ENCODE measurements at regions not wholly inside any gene's neighbourhood (a gene's known extent, or its start where the extent isn't known, plus 50 kb on each side); places are given as distances from the start of the nearest gene placed in this dataset.
"Not testable (repeated sequence)": the region's sequence is repeated elsewhere in the genome, so short reads cannot be mapped to it uniquely, and the experiment has no call there.

DNA sequence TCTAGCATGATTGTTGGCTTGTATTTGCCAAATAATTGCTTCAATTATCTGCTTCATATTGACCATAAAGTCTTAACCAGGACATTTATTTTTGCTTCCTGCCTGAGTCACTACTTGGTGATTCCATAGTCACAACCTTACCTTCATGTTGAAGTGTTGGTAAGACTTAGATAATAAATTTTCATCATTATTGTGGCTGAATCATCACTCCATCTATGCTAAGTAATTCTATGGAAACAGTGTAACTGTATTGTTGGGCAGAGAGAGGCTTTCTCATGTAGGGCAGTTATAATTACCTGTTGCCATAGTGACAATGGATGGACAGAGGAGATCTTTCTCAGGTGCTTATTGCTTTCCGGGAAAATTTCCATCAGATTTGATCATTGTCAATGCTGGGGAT is 330.7 kb upstream of the LRRC3B start:
- no peak for DNase-seq

DNA sequence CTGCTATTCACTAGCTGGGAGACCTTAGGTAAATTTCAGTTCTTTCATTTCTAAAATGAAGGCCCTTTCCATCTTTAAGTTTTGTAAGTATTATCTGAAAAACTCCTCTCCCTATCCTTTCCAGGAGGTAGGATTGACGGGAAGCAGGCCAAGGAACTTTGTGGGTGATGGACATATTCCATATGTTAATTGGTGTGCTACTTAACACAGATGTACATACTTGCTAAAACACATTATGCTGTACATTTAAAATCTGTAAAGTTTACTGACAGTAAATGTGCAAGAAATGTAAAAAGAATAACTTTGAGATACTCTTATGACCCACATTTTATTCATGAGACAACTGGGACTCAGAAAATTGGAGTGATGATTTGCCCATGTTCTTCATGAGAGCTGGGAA is 329.8 kb upstream of the LRRC3B start:
- no peak for DNase-seq

DNA sequence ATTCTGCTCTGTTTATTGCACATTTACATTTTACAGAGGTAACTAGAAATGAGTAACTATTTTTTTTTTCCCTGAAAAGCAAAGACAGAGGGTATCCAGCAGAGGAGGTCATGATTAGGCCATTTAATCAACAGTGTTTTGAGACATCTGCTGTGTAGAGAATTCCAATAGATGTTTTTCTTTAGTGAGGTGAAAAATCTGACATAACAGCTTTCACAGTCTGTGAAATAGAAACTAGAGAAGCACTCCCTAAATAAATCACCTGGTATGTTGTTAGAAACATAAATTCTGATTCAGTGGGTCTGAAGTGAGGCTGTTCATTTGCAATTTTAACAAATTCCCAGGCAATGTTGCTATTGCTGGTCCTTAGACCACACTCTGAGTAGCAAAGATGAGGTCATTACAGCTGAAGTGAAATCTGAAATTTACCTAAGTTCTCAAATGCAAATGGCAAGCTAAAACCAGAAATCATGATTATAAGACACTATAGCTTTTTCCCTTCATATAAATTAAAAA is 329.2 kb upstream of the LRRC3B start:
- no peak for DNase-seq

DNA sequence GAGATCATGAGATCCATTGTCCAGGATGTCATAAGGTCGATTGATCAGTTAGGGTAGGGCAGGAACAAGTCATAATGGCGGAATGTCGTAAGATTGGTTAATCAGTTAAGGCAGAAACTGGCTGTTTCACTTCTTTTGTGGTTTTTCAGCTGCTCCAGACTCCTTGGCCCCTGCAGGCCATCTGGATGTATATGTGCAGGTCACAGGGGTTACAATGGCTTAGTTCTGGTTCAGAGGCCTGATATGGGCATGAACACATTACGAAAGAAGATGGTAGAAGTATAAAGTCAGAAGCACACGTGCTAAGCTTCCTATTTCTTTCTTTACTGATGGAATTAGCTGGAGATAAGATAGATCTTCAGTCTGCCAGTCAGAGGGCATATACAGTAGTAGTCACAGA is 315.4 kb upstream of the LRRC3B start:
- DNase-seq: no peak

DNA sequence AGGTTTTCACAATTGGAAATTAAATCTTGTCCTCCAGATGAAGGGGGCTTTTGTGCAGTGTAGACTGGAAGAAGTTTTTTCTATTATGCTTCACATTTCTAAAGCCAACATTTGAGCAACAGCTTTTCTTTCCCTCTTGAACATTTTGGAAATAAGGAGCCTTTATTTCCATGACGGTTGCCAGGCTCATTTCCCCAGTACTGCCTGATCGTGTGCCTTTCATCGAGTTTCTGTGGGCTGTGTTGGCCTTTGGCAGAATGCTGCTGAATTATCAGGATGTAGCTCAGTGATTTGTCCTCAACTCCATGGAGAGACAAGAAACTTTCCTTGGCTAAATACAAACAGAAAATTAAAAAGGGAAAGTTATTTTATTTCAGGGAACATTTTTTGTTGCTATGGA is 314.8 kb upstream of the LRRC3B start:
- no peak for DNase-seq

DNA sequence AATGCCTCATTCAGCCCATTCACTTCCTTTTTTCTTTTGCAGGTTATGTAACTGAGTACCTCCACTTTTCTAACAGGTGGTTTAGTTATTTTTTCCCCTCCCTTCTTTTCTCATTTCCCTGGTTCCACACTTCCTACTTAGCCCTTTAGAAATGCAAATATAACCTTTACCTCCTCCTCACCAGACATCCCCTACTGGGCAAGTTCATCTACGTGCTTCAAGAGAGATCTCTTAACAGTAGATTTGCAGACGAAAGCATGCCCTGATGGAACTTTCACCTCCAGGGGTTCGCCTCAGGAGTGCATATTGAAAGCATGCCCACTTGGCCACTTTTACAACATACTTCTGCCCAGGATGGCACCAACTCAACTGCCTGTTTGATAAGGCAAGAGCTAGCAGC is 314.1 kb upstream of the LRRC3B start:
- no peak for DNase-seq

DNA sequence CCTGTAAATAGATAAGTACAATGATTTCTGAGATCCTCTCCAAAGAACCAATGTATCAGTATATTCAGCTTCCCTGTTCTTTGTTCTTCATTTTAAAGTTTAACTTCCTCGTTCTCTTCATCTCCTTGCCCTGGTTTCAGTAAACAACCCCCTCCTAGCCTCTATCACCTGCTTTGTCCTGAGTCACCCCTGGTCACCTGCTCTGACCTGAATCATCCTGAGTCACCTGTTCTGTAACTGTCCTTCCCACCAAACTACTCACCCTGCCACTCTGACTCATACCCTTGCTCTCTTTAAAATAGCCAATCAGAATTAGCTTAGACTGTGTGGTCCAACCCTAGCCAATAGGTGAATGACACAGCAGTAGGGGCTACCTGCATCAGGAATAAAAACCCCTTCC is 313.0 kb upstream of the LRRC3B start:
- DNase-seq: not testable (repeated sequence)

DNA sequence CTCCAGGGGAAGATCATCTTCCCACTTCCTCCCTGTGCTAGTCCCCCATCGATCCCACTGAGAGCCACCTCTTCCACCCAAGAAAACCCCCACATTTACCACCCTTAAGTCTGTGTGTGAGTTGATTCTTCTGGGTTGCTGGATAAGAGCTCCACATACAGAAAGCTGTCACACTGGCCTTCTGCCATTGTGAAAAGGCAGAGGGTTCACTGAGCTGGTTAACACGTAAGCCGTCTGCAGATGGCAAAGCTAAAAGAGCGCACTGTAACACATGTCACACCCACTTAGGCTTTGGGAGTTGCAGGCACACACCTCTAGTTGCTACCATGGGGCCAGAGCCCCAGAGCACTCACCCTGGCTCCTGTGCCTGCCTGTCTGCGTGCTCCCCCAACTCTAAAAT is 309.8 kb upstream of the LRRC3B start:
- DNase-seq: no peak

DNA sequence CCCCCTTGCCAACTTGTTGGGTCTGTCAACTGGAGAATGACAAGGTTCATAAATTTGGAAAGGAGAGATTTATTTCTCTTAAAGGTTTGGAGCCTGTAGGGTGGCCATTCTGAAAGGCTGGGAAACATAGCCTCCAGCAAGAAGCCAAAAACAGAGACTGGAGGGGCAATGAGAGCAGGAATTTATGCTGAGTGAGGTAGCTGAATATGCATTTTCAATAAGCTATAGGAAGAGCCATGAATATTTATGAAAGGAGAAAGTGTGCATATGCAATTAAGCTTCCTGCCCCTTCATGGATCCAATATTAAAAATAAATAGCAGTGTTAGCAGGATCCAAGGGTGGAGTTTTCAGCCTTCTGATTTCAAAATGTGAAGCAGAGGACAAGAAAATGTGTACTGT is 306.1 kb upstream of the LRRC3B start:
- DNase-seq: no peak

DNA sequence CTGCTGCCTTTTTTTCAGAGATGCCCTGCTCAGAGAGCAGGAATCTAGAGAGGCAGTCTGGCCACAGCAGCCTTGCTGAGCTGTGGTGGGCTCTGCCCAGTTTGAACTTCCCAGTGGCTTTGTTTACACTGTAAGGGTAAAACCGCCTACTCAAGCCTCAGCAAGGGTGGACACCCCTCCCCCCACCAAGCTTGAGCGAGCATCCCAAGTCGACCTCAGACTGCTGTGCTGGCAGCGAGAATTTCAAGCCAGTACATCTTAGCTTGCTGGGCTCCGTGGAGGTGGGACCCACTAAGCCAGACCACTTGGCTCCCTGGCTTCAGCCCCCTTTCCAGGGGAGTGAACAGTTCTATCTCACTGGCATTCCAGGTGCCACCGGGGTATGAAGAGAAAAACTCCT is 298.8 kb upstream of the LRRC3B start:
- not testable (repeated sequence) for DNase-seq

DNA sequence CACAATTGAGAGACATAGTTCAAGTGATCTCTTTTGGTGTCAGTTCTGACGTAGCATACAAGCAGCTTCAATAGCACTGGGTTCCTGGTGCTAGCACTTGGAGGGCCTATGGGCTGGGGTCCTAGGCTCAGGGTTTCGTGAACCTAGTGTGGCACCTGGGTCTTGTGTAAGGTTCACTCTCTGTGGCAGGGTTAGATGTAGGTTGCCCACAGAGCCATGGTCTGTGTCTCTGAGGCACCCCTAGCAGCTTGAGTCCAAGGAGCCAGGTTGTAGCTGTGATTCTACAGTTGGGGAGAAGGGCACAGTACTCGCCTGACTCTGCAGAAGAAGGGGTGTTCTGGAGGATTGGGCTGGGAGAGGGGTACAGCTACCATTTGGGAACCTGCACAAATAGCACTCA is 282.6 kb upstream of the LRRC3B start:
- no peak for DNase-seq

DNA sequence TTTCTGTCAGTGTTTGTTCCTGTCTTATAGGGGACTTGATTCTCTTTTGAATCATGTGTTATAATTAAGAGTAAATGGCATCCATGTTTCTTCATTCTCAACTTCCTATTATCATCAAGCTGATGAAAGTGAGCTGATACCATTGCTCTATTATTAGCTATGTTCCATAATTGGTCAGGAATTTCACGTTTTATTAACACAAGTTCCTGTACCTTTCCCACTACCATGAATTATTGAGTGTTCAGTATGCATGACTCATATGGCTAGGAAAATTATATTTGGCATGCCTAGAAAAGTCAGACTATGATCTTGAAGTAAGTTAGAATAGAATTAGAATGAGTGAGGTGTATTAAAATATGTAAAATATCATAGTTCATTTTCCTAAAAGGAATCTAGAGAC is 278.9 kb upstream of the LRRC3B start:
- no peak for DNase-seq

DNA sequence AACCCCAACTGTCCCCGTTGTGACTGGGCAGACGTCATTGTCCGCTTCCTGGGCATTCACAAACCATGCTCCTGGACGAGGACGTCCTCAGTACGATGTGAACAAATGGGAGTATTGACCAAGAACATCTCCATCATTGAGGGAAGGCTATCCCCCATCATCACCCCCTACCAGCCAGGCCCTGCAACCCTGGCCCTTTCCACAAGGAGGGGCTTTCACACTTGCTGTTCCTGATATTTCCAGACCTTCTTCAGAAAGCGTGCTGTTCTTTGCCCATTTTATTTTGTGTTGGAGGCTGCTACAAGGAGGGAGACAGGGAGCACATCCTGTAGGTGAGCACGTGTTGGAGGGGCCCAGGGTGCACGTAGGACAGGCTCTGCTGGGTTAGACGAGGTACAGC is 277.0 kb upstream of the LRRC3B start:
- no peak for DNase-seq

DNA sequence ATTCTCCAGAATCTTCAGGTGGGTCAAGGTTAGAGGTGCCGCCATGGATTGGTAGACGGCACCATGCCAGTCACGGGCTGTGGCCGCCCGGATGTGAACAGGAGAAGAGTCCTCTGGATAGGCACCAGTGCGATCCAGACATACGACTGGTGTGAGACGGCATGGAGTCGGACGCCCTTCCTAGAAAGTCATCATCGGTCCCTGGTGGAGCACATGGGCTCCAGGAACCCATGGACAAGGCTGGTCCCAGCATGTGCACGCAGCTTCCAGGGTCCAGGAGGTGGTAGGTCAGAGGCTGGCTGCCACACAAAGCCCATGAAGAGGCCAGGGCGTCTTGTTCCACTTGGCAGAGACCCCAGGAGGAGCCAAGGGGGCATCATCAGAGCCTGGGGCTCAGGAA is 276.1 kb upstream of the LRRC3B start:
- no peak for DNase-seq

DNA sequence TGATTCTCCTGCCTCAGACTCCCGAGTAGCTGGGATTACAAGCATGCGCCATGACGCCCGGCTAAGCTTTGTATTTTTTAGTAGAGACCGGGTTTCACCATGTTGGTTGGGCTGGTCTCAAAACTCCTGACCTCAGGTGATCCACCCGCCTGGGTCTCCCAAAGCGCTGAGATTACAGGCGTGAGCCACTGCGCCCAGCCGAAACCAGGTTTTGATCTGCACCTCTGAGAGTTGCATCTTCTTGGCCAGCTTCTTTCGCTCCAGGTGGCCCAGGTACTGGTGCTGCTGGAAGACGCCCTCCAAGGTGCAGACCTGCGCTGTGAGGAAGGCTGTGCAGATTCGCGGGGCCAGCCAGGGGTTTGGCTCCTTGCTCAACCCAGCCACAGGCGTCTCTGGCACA is 275.4 kb upstream of the LRRC3B start:
- DNase-seq: no peak

DNA sequence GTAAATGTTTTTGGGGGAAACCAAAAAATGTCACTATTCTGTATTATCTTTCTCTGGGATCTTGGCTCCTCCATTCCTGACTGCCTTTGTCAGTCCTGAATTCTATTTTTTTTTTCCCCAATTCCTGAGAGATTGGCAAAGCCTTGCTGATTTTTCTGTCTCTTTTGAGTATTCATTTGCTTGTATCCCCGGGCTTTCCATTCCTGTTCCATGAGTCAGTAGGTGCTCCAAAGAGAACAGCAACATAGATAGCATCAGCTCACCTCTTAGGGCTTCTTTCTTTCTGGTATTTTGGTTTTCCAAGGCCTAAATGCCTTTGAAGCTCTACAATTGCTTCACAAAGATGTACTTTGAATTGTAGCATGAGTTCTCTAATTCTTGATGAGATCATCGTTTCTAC is 271.7 kb upstream of the LRRC3B start:
- no peak for DNase-seq

DNA sequence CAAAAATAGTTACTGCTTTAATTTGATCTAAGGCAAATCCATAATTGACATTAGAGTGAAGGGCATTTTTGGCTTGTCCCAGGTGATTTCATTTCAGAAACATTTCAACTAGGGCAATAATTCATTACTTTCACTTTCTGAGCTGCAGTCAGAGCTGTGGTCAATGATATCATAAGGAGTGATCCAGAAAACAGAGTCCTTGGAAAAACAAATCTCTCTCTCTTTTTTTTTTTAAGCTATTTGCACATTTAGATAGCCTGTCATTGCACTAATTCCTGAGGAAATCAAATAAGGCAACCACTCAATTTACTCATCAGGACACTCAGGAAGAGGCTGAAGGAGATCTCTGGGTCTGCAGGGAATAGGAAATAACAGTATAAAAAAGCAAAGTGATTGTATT is 269.5 kb upstream of the LRRC3B start:
- no peak for DNase-seq

DNA sequence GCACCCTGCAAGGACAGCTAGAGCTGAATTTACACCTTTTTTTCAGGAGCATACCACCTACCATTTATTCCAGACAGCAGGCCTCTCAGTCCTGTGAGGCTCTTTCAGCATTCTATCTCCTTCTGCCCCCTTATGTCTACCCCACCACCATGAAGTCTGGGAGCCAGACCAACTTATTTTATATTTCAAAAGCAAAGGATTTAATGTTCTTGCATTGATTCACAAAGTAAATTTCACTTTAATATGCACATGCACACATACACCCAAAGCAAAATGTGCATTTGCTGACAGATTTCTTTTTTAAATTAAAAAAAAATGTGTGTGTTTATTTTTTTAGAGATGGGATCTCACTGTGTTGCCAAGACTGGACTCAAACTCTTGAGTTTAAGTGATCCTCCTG is 264.2 kb upstream of the LRRC3B start:
- no peak for DNase-seq

DNA sequence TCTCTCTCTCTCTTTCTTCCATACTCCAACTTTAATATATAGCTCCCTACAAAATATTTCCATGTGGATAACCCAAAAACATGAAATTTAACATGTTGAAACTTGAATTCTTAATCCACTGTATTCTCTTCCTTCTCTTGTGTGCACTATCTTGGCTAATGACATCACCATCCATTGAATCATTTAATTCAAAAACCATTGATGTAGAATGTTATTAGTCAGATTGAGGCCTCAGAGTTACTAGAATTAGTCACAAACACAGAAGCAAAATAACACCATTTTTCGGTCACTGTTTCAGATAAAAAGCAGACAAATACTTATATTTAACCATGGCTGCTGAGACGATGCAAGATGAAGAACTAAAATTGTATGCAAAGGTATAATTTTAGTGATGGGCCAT is 256.9 kb upstream of the LRRC3B start:
- no peak for DNase-seq

DNA sequence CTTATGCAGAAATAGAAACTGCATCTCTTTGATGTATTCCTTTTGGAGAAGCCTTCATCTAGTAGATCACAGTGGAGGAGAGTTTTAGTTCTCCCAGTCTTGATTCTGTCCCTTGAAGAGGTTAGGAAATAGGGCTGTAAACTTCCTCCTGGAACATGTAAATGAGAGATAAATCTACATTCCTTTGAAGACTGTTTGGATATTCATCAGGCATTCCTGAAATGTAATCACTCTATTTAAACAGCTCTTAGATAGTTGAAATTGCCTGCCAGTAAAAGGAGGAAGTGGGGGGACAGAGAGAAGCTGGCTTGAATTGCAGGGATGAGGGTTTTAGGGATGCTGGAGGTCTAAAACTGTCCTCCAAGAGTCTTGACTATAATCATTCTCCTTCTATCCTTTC is 254.3 kb upstream of the LRRC3B start:
- no peak for DNase-seq

DNA sequence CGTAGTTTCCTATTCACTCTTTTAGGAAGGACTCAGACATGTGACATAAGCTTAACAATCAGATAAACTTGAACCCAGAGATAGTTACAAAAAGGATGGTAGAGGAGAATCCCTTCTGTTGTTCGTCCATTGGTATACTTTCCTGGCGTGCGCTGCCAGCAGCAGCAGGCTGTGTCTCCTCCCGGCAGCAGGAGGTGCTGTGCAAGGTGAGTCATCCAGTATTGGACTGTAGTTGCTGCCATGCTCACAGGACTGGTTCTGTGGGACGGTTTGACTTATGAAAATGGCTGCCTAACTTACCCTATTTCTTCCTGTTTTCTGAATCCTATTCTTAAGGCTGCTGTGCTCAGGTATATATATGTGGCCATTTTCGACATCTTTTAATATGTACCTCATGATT is 253.4 kb upstream of the LRRC3B start:
- no peak for DNase-seq

DNA sequence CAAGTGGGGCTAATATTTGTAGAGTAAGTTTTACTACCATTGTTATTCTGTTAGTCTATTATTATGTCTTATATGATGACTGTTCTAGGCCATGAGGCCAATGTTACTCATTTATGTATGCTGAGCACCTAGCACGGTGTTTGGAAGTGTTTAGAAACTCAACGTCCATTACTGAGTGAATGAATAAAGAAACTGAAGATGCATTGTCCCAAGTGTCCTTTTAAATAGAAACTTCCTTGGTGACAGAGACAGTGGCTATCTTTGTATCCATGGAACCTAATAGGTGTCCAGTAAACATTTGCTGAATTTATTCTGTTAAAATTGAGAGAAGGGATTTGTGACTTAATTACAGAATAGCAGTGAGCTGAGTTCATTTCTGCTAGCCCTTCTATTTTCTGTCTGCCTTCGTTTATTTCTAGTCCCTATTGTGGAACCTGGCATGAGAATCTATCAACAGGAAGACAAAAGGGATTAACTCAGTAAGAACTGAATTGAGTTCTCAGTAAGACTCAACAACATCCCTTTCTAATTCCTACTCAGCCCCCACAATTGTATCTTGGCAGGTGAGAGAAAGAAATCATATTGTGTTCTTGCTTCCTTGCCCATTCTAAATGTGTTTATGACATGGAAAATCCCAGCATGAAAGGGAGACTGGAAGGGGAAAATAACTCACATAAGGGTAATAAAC is 246.6 kb upstream of the LRRC3B start:
- no peak for DNase-seq

DNA sequence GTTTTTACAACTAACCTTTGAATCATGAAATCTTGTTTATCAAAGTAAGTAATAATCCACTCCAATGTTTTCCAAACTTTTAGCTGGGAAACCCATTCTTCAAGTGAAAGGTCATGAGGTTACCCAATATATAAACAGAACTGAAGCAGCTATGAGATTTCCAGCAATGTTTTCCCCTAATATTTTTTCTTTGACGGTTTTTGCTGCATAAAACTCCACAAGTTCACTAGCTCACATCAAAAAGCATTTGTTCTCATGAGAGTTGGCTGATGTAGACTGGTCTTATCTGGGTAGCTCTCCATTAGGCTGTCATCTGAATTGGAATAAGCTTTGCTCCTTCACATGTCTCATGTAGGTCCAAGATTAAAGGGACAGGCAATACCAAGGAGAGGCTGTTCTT is 241.2 kb upstream of the LRRC3B start:
- DNase-seq: no peak

DNA sequence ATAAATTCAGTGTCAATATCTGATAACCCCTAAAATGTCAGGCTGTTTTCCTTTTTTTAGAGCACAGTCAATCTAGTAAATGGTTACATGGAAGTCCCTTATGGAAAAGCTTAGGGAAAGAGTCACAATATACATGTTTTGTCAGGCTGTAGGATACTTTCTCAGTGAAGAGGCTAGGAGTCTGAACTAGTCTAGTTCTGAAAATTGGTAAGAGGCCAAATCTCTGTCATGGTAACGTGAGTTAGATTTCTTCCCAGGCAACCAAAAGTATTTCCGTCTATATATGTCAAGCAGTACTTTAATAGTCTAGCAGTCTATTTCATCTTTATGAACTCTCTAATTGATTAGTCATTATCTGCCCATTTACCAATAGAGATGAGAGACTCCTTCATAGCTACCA is 215.9 kb upstream of the LRRC3B start:
- DNase-seq: no peak

DNA sequence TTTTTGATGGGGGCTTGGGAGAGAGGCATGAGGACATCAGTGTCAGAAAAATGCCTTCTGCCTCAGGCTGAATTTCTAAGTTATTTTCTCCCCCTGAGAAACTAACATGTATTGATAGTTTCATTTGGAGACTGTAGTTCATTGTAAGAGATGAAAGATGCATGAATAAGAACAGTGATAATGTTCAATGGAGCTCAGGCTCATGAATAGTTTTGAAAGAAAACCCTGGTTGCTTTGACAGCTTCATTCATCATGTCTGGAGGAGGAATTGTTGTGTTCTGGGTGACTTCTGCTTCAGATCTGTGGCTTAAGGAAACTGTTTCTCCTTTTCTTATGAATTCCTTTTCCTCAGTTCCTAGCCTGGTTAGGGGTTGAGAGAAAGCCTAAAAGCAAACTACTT is 204.0 kb upstream of the LRRC3B start:
- DNase-seq: no peak

DNA sequence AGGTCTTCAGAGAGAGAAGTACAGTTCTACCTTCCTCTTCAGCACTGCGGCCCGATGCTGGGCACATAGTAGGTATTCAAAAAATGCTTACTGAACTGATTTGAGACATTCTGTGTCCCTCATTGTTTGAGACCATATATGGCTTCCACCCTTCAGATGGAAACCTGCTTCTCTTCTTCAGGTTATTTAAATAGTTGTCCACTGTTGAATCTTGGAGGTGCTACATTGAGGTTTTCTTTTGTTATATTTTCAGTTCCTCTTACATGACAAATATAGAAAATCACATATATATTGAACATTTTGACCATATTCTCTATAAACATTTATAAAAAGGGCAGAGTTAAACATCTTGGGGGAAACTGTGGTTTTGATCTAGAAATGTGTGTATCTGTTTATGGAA is 200.2 kb upstream of the LRRC3B start:
- no peak for DNase-seq

Data from CD4-positive, alpha-beta T cell treated with Interleukin-4 for 4 hours (primary cell).